ENCODE measurements at regions not wholly inside any gene's neighbourhood (a gene's known extent, or its start where the extent isn't known, plus 50 kb on each side); places are given as distances from the start of the nearest gene placed in this dataset.
"Not testable (repeated sequence)": the region's sequence is repeated elsewhere in the genome, so short reads cannot be mapped to it uniquely, and the experiment has no call there.

GRCh38 chr12:89770391-89770790 is 61.8 kb upstream of the ATP2B1 start:
- peak; percentile 44 for DNase-seq (ENCODE audit: low read depth)
- in situ Hi-C loops (cut with HindIII; ENCODE audit: low sequenced_read_pairs), result no loop called here
- H3K4me3 ChIP-seq (ENCODE audit: low read depth, low read length), result no peak overlapping the region
- no peak for TF ChIP-seq CTCF (IDR thresholded peaks at IDR 0.05; ENCODE audit: low read depth, low read length, missing control alignments)

- DNase-seq (ENCODE audit: low read depth), result no peak
- TF ChIP-seq CTCF (IDR thresholded peaks at IDR 0.05; ENCODE audit: low read depth, low read length, missing control alignments), result no peak
- in situ Hi-C loops (cut with HindIII; ENCODE audit: low sequenced_read_pairs), result no loop called here
- no peak overlapping the region for H3K4me3 ChIP-seq (ENCODE audit: low read depth, low read length)
Measured at GRCh38 chr12:89769483-89769818, 60.8 kb upstream of the ATP2B1 start.

DNA sequence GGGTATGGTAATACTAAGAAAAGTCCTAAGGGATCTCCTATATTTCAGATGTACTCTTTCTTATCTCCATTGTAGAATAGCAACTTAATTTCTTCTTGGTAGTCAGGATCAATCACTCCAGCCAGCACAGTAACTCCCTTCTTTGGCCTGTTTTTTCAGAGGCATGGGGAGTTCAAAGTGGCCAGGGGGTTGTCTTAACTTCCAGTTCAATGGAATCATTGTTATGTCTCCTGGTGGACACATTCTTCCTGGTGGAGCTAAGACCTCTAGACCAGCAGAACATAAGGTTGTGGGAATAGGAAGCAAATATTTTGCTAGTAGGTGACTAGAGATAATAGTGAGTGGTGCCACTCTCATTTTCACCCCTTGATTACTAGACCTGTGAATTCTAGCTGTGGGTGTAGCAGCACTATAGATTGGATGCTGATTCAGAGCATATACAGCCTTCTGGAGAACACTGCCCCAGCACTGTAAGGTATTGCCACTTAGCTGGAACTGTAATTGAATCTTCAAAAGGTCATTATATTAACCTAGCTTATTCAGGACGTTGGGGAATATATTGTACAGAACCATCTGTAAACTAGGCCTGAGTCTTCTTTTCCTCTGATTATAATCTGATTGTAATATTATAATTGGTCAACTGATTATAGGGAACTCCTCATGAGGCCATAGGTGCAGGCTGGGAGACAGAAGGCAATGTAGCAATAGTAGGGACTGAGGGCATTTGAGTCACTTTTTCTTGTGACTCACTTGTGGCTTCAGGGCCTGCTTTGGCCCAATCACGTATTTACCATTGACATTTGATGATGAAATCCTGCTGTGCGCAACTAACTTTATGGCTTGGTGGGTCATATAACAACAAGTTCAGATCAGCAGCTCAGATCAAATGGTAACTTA is 60.2 kb upstream of the ATP2B1 start:
- no peak for TF ChIP-seq CTCF (IDR thresholded peaks at IDR 0.05; ENCODE audit: low read depth, low read length, missing control alignments)
- H3K4me3 ChIP-seq (ENCODE audit: low read depth, low read length), result no peak overlapping the region
- in situ Hi-C loops (cut with HindIII; ENCODE audit: low sequenced_read_pairs), result no loop called here
- DNase-seq (ENCODE audit: low read depth), result peak; percentile 61

- H3K4me3 ChIP-seq (ENCODE audit: low read depth, low read length), result no peak overlapping the region
- in situ Hi-C loops (cut with HindIII; ENCODE audit: low sequenced_read_pairs), result no loop called here
- no peak for TF ChIP-seq CTCF (IDR thresholded peaks at IDR 0.05; ENCODE audit: low read depth, low read length, missing control alignments)
- DNase-seq (ENCODE audit: low read depth), result no peak
Measured at GRCh38 chr12:89765959-89766824, 57.6 kb upstream of the ATP2B1 start.

- in situ Hi-C loops (cut with HindIII; ENCODE audit: low sequenced_read_pairs); H3K4me3 ChIP-seq (ENCODE audit: low read depth, low read length); DNase-seq (ENCODE audit: low read depth): not testable (repeated sequence)
Measured at GRCh38 chr12:89764164-89764563, 55.5 kb upstream of the ATP2B1 start.

DNA sequence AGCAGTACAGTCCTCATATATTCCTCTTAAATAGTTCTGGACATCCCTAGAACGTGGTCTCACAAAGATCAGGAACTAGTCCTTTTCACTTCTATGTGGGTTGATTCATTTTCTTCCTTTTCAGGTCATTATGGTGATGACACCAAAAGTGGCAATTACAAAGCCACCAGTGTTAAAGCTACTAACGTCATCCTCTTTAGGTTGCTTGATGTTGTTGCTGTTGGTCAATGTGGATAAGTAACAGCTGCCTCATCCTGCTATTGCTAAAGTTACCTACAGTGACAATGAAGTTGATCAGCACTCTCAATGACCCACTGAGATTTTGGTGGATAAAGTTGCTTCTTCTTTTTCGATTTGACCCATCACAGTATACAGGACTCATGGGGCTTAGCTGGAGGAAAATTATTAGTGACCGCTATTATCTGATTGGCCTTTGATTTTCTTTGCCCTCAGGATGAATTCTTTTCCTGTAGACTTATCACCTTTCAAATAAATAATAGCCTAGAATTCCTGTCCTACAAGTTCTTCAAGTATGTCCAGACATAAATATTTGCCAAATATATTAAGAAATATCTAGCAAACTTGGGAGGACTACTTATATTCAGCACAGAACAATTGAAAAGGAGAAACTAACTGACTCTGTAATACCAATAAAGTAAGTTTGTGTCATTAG is 54.0 kb upstream of the ATP2B1 start:
- TF ChIP-seq CTCF (IDR thresholded peaks at IDR 0.05; ENCODE audit: low read depth, low read length, missing control alignments), result no peak
- no peak overlapping the region for H3K4me3 ChIP-seq (ENCODE audit: low read depth, low read length)
- in situ Hi-C loops (cut with HindIII; ENCODE audit: low sequenced_read_pairs), result no loop called here
- DNase-seq (ENCODE audit: low read depth), result no peak

Measured in astrocyte of the cerebellum (primary cell).